NB4 (cell line): ENCODE measurements at regions not wholly inside any gene's neighbourhood (a gene's known extent, or its start where the extent isn't known, plus 50 kb on each side); places are given as distances from the start of the nearest gene placed in this dataset.

Source experiments
- POLR2A ChIP-seq: IDR thresholded peaks from 2 replicates; pipeline ENCODE4 v1.6.1; 2011; ENCODE audit warnings: mild to moderate bottlenecking; ENCODE audit not compliant: insufficient read length; ENCODE audit errors: extremely low read depth
- TF ChIP-seq, protein P1 (sequence below): IDR thresholded peaks from one replicate; pipeline ENCODE4 v1.5.1; 2012; ENCODE audit warnings: low read depth, low read length

DNA sequence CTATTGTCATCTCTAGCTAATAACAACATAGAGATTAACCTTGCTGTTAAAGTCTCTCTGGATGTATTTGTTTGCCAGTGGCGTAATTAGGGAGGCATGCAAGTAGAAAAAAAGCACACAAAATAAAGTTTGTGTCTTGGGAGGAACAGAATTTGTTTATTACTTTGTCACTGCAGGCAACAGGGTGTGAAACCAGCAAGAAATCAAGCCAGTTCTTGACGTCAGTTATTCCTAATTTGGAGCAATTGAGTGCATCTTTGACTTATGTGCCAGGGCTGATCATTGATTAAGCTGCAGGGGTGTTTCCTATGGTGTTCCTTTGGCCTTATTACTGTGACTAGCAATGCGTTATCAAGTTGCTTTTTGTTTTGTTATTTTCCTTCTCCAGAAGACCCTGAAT, 751.0 kb downstream of the KCNA4 start:
- TF ChIP-seq POLR2A, result no peak
- TF ChIP-seq, protein P1, sequence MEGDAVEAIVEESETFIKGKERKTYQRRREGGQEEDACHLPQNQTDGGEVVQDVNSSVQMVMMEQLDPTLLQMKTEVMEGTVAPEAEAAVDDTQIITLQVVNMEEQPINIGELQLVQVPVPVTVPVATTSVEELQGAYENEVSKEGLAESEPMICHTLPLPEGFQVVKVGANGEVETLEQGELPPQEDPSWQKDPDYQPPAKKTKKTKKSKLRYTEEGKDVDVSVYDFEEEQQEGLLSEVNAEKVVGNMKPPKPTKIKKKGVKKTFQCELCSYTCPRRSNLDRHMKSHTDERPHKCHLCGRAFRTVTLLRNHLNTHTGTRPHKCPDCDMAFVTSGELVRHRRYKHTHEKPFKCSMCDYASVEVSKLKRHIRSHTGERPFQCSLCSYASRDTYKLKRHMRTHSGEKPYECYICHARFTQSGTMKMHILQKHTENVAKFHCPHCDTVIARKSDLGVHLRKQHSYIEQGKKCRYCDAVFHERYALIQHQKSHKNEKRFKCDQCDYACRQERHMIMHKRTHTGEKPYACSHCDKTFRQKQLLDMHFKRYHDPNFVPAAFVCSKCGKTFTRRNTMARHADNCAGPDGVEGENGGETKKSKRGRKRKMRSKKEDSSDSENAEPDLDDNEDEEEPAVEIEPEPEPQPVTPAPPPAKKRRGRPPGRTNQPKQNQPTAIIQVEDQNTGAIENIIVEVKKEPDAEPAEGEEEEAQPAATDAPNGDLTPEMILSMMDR, result no peak
